Mammary epithelial cell (primary cell): ENCODE measurements at regions not wholly inside any gene's neighbourhood (a gene's known extent, or its start where the extent isn't known, plus 50 kb on each side); places are given as distances from the start of the nearest gene placed in this dataset.

Experiments
- CTCF ChIP-seq, 2 donors: IDR thresholded peaks in 1 of 2; conservative IDR thresholded peaks in 1 of 2; 2 replicates each; pipeline ENCODE4 v1.5.1; 2011 to 2012; ENCODE audit warnings: inconsistent platforms in 2 of 2, low read length in 2 of 2, mild to moderate bottlenecking in 2 of 2, control low read depth in 1 of 2, low read depth in 1 of 2; ENCODE audit not compliant: insufficient read depth in 1 of 2; ENCODE audit errors: extremely low read depth in 1 of 2
- EZH2 ChIP-seq: IDR thresholded peaks from 2 replicates; pipeline ENCODE4 v1.6.1; 2012; ENCODE audit warnings: low read length, inconsistent platforms, borderline replicate concordance

GRCh38 chr2:153623020-153623419, 144.5 kb upstream of the RPRM start:
- TF ChIP-seq CTCF (conservative IDR thresholded peaks at IDR 0.05 in 1 of 2, IDR thresholded peaks at IDR 0.05 in 1 of 2; ENCODE audit: extremely low read depth in 1 of 2, insufficient read depth in 1 of 2, low read depth in 1 of 2, low read length in 2 of 2) (no peak), EZH2 (no peak)
